ENCODE measurements at regions not wholly inside any gene's neighbourhood (a gene's known extent, or its start where the extent isn't known, plus 50 kb on each side); places are given as distances from the start of the nearest gene placed in this dataset.
"Not testable (repeated sequence)": the region's sequence is repeated elsewhere in the genome, so short reads cannot be mapped to it uniquely, and the experiment has no call there.

DNA sequence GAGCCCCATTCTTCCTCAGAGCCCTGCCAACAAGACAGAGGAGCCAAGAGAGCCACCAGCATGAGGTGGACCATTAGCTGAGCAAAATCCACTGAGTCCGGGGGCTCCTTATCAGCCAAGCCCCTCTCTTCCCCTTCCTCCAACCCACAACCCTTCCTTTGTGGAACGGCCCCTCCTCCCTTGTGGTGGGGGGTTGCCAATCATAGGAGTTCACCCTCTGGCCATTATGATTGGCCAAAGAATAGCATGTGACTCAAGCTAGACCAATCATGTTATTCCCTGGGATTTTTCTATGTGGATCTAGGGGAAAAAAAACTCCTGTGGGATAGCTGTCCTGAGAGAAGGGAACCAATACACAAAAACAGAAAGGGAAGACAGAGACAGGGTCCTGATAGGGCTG is 120.5 kb downstream of the C16orf95 start:
- DNase-seq: no peak

GRCh38 chr16:87198328-87198832 is 118.8 kb downstream of the C16orf95 start:
- DNase-seq: no peak

DNA sequence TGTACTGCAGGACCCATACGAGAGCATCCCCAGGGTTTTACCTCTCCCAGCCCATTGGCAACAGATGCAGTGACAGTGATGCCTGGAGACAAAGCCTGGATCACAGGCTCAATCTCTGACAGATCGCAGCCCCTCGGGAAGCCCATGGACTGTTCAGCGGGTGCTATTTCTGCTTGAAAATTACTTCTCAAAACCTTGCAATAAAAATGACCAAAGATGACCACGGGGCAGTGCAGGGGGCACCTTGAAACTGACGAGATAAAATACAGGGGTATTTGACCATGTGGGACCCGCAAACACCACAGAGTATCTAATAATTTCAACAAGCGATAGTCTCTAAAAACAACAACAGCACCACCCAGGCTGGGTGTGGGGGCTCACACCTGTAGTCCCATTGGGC is 118.3 kb downstream of the C16orf95 start:
- no peak for DNase-seq

- no peak for DNase-seq
Measured at GRCh38 chr16:87199379-87199778, 117.8 kb downstream of the C16orf95 start.

- DNase-seq: no peak
Measured at GRCh38 chr16:87199901-87200300, 117.3 kb downstream of the C16orf95 start.

DNA sequence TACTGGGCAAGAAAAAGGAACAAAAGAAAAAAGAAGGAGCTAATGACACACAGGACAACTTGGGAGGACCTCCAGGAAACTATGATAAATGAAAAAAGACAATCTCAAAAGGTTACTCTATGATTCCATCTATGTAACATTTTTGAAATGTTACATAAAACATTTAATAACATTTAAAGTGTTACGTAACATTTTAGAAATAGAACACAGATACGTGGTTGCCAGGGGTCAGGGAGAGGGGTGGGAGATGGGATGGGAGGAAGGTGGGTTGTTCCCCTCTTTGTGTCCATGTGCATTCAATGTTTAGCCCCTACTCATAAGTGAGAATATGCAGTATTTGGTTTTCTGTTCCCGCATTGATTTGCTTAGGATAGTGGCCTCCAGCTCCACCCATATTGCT is 116.6 kb downstream of the C16orf95 start:
- no peak for DNase-seq

- no peak for DNase-seq
Measured at GRCh38 chr16:87201052-87201451, 116.1 kb downstream of the C16orf95 start.

DNA sequence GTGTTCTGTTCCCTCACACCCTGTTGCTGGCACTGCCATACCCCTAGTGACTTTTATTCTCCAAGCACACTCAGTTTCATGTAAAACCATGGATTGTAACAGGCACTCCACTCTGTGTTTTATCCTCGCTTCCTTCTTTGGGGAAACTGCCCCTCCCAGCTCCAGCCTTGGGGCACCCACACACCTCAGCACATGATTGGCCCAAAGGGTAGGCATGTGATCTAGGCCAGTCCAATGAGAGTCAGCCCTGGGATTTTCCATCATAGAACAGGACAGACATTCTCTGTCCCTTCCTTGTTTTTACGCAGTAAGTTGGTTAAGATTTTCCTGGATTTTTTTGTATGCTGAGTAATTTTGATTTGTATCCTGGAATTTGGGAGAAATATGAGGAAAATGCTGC is 115.4 kb downstream of the C16orf95 start:
- no peak for DNase-seq

DNA sequence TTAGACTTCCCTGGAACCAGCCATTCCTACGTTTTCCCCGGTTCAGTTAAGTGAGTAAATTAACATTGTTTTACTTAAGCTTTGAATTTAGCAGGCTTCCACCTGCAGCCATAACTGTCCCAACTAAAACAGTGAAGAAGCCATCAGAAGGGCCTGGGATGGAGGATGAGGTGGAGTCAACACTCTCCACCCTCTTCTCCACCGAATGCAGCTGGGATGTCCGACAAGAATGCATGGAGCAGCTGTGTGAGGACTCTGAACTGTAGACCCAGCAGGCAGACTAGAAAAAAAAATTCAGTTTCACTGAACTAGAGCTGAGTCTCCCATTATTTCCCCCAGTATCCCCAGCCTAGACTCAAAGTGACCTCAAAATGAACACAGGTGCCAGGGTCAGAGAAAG is 114.8 kb downstream of the C16orf95 start:
- DNase-seq: no peak

GRCh38 chr16:87203060-87203656 is 114.0 kb downstream of the C16orf95 start:
- DNase-seq: peak in 1 of 2 experiments; percentile 43

DNA sequence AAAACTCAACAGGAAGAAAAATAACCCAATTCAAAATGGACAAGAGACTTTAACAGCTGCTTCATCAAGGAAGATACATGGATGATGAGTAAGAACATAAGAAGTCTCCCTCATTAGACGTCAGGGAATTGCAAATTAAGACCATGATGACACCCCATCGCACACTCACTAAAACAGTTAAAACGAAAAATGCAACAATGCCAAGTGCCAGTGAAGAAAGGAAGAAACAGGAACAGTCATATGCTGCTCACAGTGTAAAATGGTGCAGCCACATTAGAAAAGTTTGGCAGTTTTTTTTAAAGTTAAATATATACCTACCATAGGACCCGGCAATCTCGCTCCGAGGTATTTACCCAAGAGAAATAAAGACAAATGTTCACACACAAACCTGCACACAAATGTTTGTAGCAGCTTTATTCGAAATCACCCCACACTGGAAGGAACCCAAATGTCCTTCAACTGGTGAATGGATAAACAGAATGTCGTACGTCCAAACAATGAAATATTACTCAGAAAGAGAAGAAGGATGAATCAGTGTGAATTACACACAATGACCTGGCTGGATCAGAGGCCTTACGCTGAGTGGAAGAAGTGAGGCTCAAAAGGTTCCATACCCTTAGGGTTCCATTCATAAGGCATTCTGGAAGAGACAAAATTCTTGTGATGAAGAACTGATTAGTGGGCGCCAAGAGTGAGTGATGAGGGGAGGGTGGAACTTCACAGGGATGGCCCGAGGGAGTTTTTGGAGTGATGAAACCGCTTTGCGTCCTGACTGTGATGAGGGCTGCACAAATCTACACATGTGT is 110.3 kb downstream of the C16orf95 start:
- no peak for DNase-seq

DNA sequence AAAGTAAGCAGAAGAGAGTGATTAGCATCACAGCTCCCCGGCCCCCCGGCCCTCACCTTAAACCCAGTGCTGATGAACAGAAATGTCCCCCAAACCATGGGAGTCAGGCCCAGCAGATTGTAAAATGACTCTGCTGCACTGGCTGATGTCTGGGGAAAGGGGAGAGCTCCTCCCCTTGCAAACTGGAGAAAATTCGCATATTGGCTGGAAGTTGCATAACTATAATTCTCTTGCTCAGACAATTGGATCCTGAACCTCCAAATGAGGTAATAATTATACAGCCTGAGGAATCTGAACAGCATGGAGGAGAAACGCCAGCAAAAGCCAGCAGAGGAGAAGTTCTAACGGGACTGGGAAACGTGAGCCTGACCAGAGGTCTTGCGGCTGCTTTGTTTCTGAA is 109.7 kb downstream of the C16orf95 start:
- DNase-seq: no peak

DNA sequence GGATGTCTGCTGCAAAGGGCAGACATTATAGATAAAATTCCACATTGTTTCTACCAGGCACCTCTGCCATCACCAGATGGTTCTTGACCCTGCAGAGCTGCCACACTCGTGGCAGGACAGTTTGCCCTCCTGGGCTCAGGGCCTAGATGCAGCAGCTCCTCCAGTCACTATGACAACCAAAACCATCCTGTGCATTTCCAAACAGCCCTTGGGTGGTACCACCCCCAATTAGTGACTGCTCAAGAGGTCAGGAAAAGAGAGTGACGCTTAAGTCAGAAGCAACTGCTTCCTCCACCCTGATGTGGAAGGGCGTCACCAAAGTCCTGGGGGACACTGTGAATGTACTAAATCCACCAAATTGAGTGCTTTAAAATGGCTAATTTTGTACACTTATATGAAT is 109.2 kb downstream of the C16orf95 start:
- DNase-seq: no peak

DNA sequence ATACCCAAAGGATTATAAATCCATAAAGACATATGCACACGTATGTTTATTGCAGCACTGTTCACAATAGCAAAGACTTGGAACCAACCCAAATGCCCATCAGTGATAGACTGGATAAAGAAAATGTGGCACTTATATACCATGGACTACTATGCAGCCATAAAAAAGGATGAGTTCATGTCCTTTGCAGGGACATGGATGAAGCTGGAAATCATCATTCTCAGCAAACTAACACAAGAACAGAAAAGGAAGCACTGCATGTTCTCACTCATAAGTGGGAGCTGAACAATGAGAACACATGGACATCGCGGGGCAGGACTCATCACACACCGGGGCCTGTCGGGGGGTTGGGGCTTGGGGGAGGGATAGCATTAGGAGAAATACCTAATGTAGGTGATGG is 108.2 kb downstream of the C16orf95 start:
- DNase-seq: not testable (repeated sequence)

DNA sequence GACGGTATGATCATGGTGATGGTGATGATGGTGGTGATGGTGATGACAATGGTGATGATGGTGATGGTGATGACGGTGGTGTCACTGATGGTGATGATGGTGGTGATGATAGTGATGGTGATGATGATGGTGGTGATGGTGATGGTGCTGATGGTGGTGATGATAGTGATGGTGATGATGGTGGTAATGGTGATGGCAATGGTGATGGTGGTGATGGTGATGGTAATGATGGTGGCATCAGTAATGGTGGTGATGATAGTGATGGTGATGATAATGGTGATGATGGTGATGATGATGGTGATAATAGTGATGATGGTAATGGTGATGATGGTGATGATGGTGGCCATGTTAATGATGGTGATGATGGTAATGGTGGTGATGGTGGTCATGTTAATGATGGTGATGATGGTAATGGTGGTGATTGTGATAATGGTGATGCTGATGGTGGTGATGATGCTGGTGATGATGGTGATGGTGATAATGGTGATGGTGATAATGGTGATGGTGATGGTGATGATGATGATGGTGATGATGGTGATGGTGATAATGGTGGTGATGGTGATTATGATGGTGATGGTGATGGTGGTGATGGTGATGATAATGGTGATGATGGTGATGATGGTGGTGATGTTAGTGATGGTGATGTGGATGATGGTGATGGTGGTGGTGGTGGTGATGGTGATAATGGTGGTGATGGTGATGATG is 107.2 kb downstream of the C16orf95 start:
- no peak for DNase-seq

- no peak for DNase-seq
Measured at GRCh38 chr16:87210894-87211293, 106.3 kb downstream of the C16orf95 start.

DNA sequence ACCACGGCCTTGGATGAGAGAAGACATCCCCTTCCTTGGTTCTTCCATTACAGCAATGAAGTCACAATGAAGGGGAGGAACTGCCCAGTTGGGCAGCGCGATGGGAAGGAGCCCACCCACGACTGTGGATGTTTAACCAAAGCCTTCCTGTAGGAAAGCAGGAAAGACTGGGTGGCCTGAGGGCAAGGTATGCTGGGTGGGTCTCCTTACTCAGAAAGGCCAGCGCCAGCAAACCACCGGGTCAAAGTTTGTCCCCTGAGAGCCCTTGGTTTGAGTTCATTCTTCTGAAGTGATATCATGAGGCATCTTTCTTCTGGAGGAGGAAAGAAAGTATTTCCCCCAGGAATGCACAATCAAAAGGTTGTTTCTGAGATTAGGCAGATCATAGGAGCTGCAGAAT is 105.2 kb downstream of the C16orf95 start:
- no peak for DNase-seq

DNA sequence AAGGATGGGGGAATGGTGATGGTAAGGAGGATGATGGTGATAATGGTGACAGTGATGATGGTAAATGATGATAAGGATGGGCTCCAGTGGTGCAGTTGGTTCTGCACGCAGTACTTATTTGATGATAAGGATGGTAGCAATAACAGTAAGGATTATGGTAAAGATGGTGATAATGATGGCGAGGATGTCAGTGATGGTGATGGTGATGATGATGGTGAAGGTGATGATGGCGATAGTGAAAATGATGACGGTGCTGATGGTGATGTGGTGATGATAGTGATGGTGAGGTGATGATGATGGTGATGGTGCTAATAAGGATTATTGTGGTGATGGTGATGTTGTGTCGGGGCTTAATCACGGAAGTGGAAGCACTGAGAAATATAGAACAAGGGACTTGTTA is 103.7 kb downstream of the C16orf95 start:
- no peak for DNase-seq

GRCh38 chr16:87216148-87216840 is 100.9 kb downstream of the C16orf95 start:
- no peak for DNase-seq

DNA sequence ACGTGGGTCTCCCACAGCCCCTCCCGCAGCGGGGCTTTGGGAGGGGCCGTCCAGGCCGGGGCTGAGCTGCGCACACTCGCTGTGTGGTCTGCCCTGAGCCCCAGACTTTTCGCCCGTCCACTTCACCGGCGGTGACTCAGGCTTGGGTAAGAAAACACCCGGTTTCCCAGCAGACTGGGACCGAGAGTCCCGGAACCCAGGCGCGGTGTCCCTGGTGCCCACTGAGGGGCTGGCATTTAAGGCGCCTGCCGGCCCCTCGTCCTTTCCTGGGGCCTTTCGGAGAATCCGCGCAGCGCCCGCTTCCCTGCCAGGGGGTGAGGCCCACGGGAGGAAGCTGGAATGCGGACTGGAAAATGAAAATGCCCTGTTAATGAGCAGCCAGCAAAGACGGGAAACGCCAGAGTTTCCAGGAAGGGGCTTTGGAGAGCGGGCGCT is 100.3 kb downstream of the C16orf95 start:
- DNase-seq: no peak

GRCh38 chr16:87217802-87218201 is 99.4 kb downstream of the C16orf95 start:
- DNase-seq: not testable (repeated sequence)

DNA sequence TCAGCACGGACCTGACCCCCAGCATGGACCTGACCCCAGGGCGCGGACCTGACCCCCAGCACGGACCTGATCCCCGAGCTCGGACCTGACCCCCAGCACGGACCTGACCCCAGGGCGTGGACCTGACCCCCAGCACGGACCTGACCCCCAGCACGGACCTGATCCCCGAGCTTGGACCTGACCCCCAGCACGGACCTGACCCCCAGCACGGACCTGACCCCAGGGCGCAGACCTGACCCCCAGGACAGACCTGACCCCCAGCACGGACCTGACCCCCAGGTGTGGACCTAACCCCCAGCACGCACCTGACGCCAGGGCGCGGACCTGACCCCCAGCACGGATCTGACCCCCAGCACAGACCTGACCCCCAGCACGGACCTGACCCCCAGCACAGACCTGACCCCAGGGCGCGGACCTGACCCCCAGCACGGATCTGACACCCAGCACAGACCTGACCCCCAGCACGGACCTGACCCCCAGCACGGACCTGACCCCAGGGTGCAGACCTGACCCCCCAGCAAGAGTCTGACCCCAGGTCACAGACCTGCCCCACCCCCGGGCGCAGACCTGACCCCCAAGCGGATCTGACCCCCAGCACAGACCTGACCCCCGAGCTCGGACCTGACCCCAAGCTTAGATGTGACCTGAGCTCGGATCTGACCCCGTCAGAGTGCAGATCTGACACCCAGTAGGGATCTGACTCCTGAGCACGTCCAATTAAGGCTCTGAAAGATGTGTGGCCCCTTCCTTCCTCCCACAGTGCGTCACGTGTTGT is 98.7 kb downstream of the C16orf95 start:
- DNase-seq: no peak
